ENCODE measurements at regions not wholly inside any gene's neighbourhood (a gene's known extent, or its start where the extent isn't known, plus 50 kb on each side); places are given as distances from the start of the nearest gene placed in this dataset.
"Not testable (repeated sequence)": the region's sequence is repeated elsewhere in the genome, so short reads cannot be mapped to it uniquely, and the experiment has no call there.

DNA sequence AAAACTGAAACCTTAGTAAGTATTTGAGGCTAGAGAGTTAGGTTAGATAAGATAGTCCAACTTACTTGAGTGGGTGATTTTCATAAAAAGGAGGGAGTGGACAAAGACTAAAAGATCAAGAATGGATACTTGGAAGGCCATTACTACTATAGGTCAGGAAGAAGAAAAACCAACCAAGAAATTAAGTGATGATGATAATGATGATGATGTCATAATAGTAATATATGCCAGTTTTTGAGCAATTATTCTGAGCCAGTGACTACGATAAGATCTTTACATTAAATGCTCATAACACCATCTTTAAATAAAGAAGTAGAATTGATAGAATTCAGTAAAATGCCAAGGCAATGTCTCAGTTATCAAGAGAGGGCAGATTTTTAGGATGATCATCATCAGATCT, 430.7 kb upstream of the ADAMTS5 start:
- ATAC-seq: no peak

GRCh38 chr21:27393726-27394125, 426.8 kb upstream of the ADAMTS5 start:
- ATAC-seq: no peak

GRCh38 chr21:27391990-27392389, 425.1 kb upstream of the ADAMTS5 start:
- no peak for ATAC-seq

GRCh38 chr21:27390384-27390783, 423.5 kb upstream of the ADAMTS5 start:
- ATAC-seq: no peak

DNA sequence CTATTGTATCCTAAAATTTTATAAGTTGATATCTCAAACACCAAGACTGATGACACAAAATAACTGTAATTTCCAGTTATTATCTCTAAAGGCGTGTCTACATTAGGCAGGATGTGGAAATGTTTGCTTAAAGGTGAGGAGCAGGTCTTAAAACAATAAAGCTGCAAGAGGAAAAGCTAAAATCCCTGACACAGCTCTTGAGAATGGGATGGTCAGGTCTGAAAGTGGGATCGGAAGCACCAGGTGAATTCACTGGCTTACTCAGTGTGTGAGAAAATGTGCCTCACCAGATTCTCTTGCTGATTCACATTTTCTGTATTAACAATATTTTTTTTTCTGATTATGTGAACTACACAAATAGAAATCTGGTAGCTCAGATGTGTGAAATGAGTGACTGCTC, 421.9 kb upstream of the ADAMTS5 start:
- no peak for ATAC-seq

- no peak for ATAC-seq
Measured at GRCh38 chr21:27382404-27382803, 415.5 kb upstream of the ADAMTS5 start.

GRCh38 chr21:27380303-27380702, 413.4 kb upstream of the ADAMTS5 start:
- no peak for ATAC-seq

DNA sequence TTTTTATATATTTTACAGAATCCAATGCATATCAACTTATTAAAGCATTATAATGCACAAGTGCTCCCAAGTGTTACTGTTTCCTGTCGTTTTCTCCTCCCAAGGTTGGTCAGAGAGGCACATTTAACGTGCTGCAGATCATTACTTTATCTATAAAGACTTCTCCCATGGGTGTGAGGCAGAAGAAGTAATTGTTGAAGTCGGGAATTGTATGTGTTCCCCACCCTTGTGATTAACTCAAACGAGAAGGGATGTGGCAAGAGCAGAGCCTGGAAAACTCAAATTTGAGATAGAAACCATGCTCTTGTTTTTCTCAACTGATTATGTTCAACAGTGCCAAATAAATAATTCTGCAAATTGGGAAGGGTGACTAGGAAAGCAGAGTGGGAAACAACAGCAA, 412.5 kb upstream of the ADAMTS5 start:
- ATAC-seq: no peak

DNA sequence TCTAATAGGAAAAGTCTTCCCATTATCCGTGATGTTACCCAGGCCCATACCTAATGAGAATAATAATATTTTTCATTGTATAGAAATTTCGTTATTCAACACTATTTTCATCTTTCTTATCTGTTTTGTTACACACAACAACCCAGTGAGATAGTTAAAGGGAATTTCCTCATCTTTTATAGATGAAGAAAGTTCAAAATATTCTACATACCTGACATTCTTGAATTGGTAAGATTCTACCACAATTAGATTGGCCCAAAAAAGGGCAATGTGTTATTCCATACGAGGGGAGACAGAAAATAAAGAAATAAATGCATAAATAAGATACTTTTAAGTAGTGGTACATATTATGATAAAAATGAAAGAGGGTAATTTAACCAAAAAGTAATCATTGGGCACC, 405.5 kb upstream of the ADAMTS5 start:
- ATAC-seq: no peak

GRCh38 chr21:27371975-27372331, 405.1 kb upstream of the ADAMTS5 start:
- no peak for ATAC-seq

GRCh38 chr21:27371115-27371974, 404.5 kb upstream of the ADAMTS5 start:
- ATAC-seq: no peak

DNA sequence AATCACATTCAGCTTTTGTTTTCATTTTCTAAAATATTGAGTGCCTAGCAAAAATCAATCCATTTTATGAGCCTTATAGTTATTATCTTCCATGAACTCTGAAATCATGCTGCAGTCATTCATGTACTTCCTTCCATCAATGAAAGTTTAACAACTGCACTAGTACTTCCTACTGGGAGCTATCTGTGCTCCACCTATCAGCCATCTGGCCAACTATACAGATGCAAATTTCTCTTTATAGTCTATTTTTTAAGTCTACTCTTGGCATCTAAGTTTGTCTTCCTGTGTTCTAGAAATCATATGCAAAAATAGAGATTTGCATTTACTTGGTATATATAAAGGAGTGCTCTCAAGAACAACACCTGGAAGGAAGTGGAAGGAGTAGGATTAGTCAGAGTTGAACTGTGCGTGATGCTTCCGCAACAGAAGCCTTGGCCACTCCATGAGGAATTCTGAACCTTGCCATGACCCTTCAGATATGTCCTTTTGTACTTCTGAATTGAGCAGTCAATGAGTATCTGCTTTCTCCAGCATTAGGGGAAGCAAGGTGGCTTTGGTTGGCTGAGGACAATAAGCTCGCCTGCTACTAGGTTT, 403.2 kb upstream of the ADAMTS5 start:
- ATAC-seq: no peak

DNA sequence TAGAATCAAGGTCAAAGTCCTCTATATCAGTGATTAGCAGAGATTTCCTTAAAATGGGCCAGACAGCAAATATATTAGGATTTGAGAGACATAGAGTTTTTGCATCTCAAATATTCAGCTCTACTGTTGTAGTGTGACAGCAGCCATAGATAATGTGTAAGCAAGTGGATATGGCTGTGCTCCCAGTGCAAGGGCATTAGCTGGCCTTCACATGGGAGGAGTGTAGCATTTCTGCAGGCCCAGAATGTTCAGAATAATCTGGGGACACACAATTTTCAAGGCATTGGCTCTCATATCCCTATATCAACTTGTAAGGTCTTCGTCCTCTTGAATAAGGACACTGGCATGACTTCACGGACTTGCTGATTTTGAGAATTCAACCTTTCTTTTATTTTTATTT, 402.3 kb upstream of the ADAMTS5 start:
- no peak for ATAC-seq

- ATAC-seq: no peak
Measured at GRCh38 chr21:27366646-27367235, 399.9 kb upstream of the ADAMTS5 start.

DNA sequence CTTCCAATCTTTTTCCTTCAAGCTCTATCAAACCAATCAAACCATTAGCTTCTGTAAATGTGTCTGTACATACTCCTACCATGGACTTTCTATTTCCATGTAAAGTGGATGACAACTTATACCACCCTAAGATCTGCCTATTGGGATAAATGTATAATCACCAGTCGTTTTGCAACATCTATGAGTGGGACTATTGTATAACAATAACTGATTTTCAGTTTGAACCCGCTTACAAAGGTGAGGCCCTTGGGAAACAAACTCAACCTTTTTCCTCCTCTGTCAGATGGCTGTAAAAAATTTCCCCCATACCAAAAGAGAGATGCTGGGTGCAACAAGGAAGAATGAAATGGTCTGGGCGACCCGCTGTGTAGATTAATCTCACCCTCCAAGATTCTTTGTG, 399.1 kb upstream of the ADAMTS5 start:
- ATAC-seq: no peak

- ATAC-seq: no peak
Measured at GRCh38 chr21:27365394-27365793, 398.5 kb upstream of the ADAMTS5 start.

DNA sequence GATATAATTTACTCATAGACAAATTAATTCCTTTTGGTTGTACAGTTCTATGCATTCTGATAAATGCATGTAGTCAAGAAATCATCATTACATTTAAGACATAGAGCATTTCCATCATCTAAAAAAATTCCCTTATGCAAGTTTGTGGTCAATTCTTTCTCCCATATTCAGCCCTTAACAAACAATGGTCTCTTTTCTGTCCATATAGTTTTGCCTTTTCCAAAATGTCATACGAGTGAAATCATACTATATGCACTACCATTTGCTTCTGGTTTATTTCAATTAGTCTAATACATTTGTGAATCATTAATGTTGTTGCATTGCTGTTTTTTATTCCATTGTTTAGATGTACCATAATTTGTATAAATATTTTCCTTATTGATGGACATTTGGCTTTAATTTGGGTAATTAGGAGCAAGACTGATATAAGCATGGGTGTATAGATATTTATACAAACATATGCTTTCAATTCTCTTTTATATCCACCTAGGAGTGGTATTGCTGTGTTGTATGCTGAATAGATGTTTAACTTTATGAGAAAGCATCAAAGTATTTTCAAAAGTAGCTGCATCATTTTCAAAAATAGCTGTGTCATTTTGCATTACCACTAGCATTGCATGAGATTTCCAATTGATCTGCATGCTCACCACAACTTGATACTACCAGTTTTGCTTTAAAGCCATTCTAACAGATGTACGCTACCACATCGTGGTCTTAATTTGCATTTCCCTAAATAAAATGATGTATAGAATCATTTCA, 397.0 kb upstream of the ADAMTS5 start:
- no peak for ATAC-seq

GRCh38 chr21:27362249-27362648, 395.4 kb upstream of the ADAMTS5 start:
- ATAC-seq: no peak

DNA sequence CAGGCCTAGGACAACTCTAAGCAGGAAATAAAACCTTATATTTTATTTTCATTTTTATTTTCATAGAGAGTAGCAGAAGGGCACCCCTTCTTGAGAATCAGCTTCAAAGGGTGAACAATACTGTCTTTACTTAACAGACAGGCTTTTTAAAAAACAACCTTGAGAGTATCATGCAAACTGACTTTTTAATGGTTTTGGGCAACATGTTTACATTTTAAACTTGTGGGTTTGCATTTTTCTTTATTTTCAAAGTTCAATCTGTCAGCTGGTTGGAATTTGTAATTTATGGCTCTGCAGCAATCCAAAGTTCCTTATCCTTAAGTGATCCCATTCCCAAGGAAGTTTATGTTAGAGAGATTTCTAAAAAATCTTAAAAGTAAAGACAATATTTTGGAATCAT, 392.3 kb upstream of the ADAMTS5 start:
- ATAC-seq: no peak

DNA sequence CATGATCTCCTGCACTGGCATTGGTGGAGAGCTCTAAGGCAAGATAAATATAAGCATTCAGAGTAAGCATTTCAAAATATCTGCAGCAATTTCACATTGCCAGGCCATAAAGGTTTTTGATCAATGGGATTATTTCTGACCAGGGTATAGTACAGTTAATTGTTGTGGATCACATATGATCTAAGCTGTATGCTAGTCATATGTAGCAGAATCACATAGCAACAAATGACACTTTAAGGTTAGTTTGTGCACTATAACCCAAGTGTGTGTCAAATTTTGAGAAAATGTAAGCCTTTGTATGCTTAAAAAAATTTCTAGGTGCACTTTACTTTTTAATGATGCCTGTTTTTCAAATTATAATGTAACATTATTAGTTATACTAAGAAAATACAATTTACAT, 386.0 kb upstream of the ADAMTS5 start:
- no peak for ATAC-seq

DNA sequence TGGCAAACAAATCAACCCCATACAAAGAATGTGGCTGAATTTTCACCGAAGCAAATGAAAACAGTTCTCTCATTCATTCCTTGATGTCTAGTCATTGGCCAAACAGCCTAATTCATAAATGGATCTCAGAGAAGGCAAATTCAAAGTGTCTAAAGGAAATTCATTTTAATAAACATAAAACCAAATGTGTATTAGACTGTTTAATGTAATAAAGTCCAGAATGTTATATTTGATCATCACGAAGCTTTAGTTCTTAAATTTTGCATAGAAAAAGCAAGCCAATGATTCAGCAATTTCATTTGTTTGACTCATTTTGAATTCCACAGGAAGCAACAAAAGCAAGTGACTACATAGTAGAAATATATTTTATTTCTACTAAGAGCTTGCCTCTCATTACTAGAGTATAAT, 379.2 kb upstream of the ADAMTS5 start:
- no peak for ATAC-seq

- no peak for ATAC-seq
Measured at GRCh38 chr21:27339902-27340301, 373.0 kb upstream of the ADAMTS5 start.

GRCh38 chr21:27338007-27338406, 371.1 kb upstream of the ADAMTS5 start:
- ATAC-seq: not testable (repeated sequence)

All from esophagus mucosa (tissue), 1 donor.